ENCODE measurements at regions not wholly inside any gene's neighbourhood (a gene's known extent, or its start where the extent isn't known, plus 50 kb on each side); places are given as distances from the start of the nearest gene placed in this dataset.

DNA sequence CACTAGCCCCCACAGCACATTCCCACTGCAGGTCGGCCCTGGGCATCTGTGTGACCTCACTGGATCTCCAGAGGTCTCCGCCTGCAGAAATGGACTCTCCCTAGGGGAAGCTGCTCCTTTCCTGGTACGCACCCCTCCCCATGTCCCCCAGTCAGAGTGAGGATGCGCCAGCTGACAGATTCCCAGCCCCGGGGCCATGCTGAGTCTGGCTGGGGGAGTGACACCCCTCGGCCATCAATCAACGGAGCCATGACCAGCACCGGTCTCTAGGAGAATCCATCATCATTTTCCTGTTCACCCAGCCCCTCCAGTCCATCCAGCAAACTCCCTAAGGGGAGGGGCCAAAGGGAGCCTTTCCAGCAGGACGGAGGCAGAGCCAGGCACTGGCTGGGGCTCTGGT is 68.7 kb upstream of the PAX7 start:
- no peak overlapping the region for H2BK120ac ChIP-seq (replicated peaks; ENCODE audit: low read depth, low read length)
- H3K79me1 ChIP-seq (ENCODE audit: low read depth, low read length): no peaks in the 10 kb centered on the region
- no peak overlapping the region for H3K23ac ChIP-seq (ENCODE audit: insufficient read length)
- DNase-seq (ENCODE audit: low read depth in 1 of 2, low spot score in 2 of 2): no peak
- no peak overlapping the region for H3K4ac ChIP-seq (replicated peaks; ENCODE audit: insufficient read length, low read depth, low read length)
- H3K27me3 ChIP-seq (replicated peaks in 1 of 4; ENCODE audit: control insufficient read depth in 3 of 4, extremely low read depth in 1 of 4, insufficient read depth in 3 of 4, low read length in 3 of 4): peaks cover 0 to 6% (median 0%) of the 10 kb centered on the region in 4 experiments; a peak in 2 of 7 replicates
- no peak overlapping the region for H3K4me2 ChIP-seq (ENCODE audit: insufficient read depth in 1 of 2, low read depth in 2 of 2, low read length in 2 of 2)
- ChIA-PET CTCF (ENCODE audit: partially characterized antibody) (interaction anchor here (1.1 to 50.4 kb wide), 4 partner anchors 9 to 327 kb away, joined by 3 to 984 read pairs (median 494); no protein-coding TSS in a partner anchor), POLR2A (ENCODE audit: partially characterized antibody) (no interaction called here)
- H4K5ac ChIP-seq (ENCODE audit: insufficient read length, low read depth, low read length): no peak overlapping the region
- H2AFZ ChIP-seq (ENCODE audit: low read length): no peak overlapping the region
- H3K79me2 ChIP-seq (ENCODE audit: control insufficient read depth in 1 of 2, insufficient read depth in 2 of 2, low read length in 2 of 2): no peaks in the 10 kb centered on the region
- H2BK15ac ChIP-seq (ENCODE audit: low read length): no peak overlapping the region
- no peak overlapping the region for H2BK5ac ChIP-seq (ENCODE audit: low read depth, low read length)
- H3K4me1 ChIP-seq (replicated peaks in 1 of 4; ENCODE audit: control insufficient read depth in 3 of 4, insufficient read depth in 4 of 4, low read length in 3 of 4): peaks cover 0 to 13% (median 6%) of the 10 kb centered on the region in 4 experiments; a peak in 5 of 7 replicates
- no peak overlapping the region for H4K91ac ChIP-seq (replicated peaks; ENCODE audit: insufficient read length, low read length)
- no peak overlapping the region for H2AK5ac ChIP-seq (ENCODE audit: low read depth, low read length)
- H3K56ac ChIP-seq (replicated peaks; ENCODE audit: insufficient read length, low read depth, low read length): no peak overlapping the region
- no peak overlapping the region for H2BK12ac ChIP-seq (ENCODE audit: low read depth, low read length)
- FAIRE-seq: no peak
- H3K18ac ChIP-seq (ENCODE audit: extremely low read depth, low read length): no peak overlapping the region
- no peak overlapping the region for H3K14ac ChIP-seq (ENCODE audit: insufficient read length)
- H3K4me3 ChIP-seq (ENCODE audit: extremely low read depth in 1 of 4, insufficient read depth in 2 of 4, low read depth in 3 of 4, low read length in 4 of 4): no peak overlapping the region
- H3K36me3 ChIP-seq (ENCODE audit: control insufficient read depth in 2 of 4, insufficient read depth in 4 of 4, low read length in 3 of 4): no peaks in the 10 kb centered on the region
- WGBS, 2 experiments (ENCODE audit: extremely low coverage in 1 of 2, insufficient coverage in 1 of 2, insufficient read length in 1 of 2, insufficient replicate concordance in 2 of 2, low coverage in 1 of 2, low lambda C conversion rate in 2 of 2, missing lambda C conversion rate in 1 of 2): 86% methylated on average over 9 of the region's 9 CpGs; no CpG with 5 or more reads in 1 of the 2 experiments
- H3K9me3 ChIP-seq (ENCODE audit: insufficient read depth in 2 of 2, low read depth in 1 of 2, low read length in 1 of 2): no peaks in the 10 kb centered on the region
- no peak overlapping the region for H3K9ac ChIP-seq (replicated peaks in 1 of 4; ENCODE audit: extremely low read depth in 1 of 4, low read depth in 3 of 4, low read length in 3 of 4)
- no peak overlapping the region for H3K27ac ChIP-seq (ENCODE audit: low read depth, low read length)
- no peaks in the 10 kb centered on the region for H4K20me1 ChIP-seq (replicated peaks in 1 of 2; ENCODE audit: control insufficient read depth in 1 of 2, insufficient read depth in 2 of 2, low read length in 2 of 2)
- H2BK20ac ChIP-seq (ENCODE audit: low read length): no peak overlapping the region
- peak overlapping the region; percentile 11 for H4K8ac ChIP-seq (ENCODE audit: extremely low read depth, insufficient read depth, low read length)
- peaks cover 5% of the 10 kb centered on the region; the same call in 1 of the 2 replicates for H3K23me2 ChIP-seq (ENCODE audit: low read depth, low read length)
- TF ChIP-seq CHD1 (IDR thresholded peaks at IDR 0.05; ENCODE audit: low read depth, low read length): no peak
- TF ChIP-seq PHF8 (conservative IDR thresholded peaks at IDR 0.05; ENCODE audit: low read depth, low read length): no peak
- TF ChIP-seq SUZ12 (IDR thresholded peaks at IDR 0.05; ENCODE audit: low read length): no peak
- TF ChIP-seq HDAC6 (IDR thresholded peaks at IDR 0.05; ENCODE audit: low read depth, low read length): no peak
